GM18519 (cell line): ENCODE measurements at regions not wholly inside any gene's neighbourhood (a gene's known extent, or its start where the extent isn't known, plus 50 kb on each side); places are given as distances from the start of the nearest gene placed in this dataset.
"Not testable (repeated sequence)": the region's sequence is repeated elsewhere in the genome, so short reads cannot be mapped to it uniquely, and the experiment has no call there.

Experiments
- ATAC-seq: cut with Tn5 transposase; IDR thresholded peaks from one replicate; pipeline ENCODE4 v1.9.1; 2021; ENCODE audit warnings: mild to moderate bottlenecking, moderate library complexity; ENCODE audit not compliant: unreplicated experiment, low FRiP score

GRCh38 chr15:22196423-22196822 is 116.1 kb downstream of the OR4M2 start:
- ATAC-seq = not testable (repeated sequence)

- ATAC-seq = not testable (repeated sequence)
Measured at GRCh38 chr15:22200417-22200816, 120.1 kb downstream of the OR4M2 start.

GRCh38 chr15:22201993-22202659 is 121.8 kb downstream of the OR4M2 start:
- not testable (repeated sequence) for ATAC-seq

- not testable (repeated sequence) for ATAC-seq
Measured at GRCh38 chr15:22203208-22203607, 122.9 kb downstream of the OR4M2 start.

GRCh38 chr15:22209086-22209485 is 128.8 kb downstream of the OR4M2 start:
- ATAC-seq = not testable (repeated sequence)

- not testable (repeated sequence) for ATAC-seq
Measured at GRCh38 chr15:22222596-22222995, 142.3 kb downstream of the OR4M2 start.

GRCh38 chr15:22224241-22224671 is 143.9 kb downstream of the OR4M2 start:
- no peak for ATAC-seq

- not testable (repeated sequence) for ATAC-seq
Measured at GRCh38 chr15:22224961-22225360, 144.6 kb downstream of the OR4M2 start.

GRCh38 chr15:22226034-22226790 is 145.9 kb downstream of the OR4M2 start:
- ATAC-seq = no peak

GRCh38 chr15:22227411-22228100 is 147.2 kb downstream of the OR4M2 start:
- no peak for ATAC-seq

GRCh38 chr15:22228101-22228762 is 147.9 kb downstream of the OR4M2 start:
- no peak for ATAC-seq

GRCh38 chr15:22229990-22230819 is 149.9 kb downstream of the OR4M2 start:
- ATAC-seq = no peak

- ATAC-seq = no peak
Measured at GRCh38 chr15:22231603-22232002, 151.3 kb downstream of the OR4M2 start.

GRCh38 chr15:22232675-22233074 is 152.3 kb downstream of the OR4M2 start:
- no peak for ATAC-seq

GRCh38 chr15:22235261-22235930 is 155.1 kb downstream of the OR4M2 start:
- ATAC-seq = not testable (repeated sequence)

- no peak for ATAC-seq
Measured at GRCh38 chr15:22236469-22236868, 156.1 kb downstream of the OR4M2 start.

GRCh38 chr15:22237891-22238275 is 157.6 kb downstream of the OR4M2 start:
- no peak for ATAC-seq

GRCh38 chr15:22238276-22238958 is 158.1 kb downstream of the OR4M2 start:
- ATAC-seq = not testable (repeated sequence)
